A673 (cell line): ENCODE measurements at regions not wholly inside any gene's neighbourhood (a gene's known extent, or its start where the extent isn't known, plus 50 kb on each side); places are given as distances from the start of the nearest gene placed in this dataset.

Source experiments
- EZH2 ChIP-seq: fragments of 200-600 bp; sonication (generic); IDR thresholded peaks from 2 replicates; pipeline ENCODE4 v1.6.1; 2017; ENCODE audit warnings: borderline replicate concordance, low read depth, mild to moderate bottlenecking, mixed read lengths, antibody characterized with exemption, low read length; ENCODE audit not compliant: poor library complexity, severe bottlenecking
- TF ChIP-seq, protein P1 (sequence below): fragments of 300-800, 200-600 bp; sonication (generic); conservative IDR thresholded peaks from 2 replicates; pipeline ENCODE4 v1.5.1; 2017; ENCODE audit warnings: low read depth, mild to moderate bottlenecking, antibody characterized with exemption, low read length, moderate library complexity, mixed read lengths

DNA sequence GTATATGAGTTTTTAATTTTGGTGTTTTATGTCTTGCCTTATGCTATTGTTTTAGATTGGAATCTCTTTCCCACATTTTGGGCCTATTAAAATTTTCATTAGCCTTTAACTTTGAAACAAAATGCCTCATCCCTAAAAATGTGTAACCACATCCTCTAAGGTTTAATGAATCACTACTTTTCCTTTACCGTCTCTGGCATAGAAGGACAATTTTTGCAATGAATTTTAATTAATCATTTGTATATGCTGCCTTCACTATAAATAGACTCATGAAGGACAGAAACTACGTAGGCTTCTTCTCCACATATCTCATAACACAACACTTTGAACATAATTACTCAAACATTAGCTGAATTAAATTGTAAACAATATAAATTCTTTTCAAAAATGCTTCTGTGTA is 421.5 kb downstream of the NLGN4X start:
- TF ChIP-seq, protein P1, sequence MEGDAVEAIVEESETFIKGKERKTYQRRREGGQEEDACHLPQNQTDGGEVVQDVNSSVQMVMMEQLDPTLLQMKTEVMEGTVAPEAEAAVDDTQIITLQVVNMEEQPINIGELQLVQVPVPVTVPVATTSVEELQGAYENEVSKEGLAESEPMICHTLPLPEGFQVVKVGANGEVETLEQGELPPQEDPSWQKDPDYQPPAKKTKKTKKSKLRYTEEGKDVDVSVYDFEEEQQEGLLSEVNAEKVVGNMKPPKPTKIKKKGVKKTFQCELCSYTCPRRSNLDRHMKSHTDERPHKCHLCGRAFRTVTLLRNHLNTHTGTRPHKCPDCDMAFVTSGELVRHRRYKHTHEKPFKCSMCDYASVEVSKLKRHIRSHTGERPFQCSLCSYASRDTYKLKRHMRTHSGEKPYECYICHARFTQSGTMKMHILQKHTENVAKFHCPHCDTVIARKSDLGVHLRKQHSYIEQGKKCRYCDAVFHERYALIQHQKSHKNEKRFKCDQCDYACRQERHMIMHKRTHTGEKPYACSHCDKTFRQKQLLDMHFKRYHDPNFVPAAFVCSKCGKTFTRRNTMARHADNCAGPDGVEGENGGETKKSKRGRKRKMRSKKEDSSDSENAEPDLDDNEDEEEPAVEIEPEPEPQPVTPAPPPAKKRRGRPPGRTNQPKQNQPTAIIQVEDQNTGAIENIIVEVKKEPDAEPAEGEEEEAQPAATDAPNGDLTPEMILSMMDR: no peak
- TF ChIP-seq EZH2: no peak
